ENCODE measurements at regions not wholly inside any gene's neighbourhood (a gene's known extent, or its start where the extent isn't known, plus 50 kb on each side); places are given as distances from the start of the nearest gene placed in this dataset.

- no peak for TF ChIP-seq EP300 (IDR thresholded peaks at IDR 0.05)
- TF ChIP-seq CTCF (IDR thresholded peaks at IDR 0.05): no peak
- TF ChIP-seq POLR2A (IDR thresholded peaks at IDR 0.05): no peak
- TF ChIP-seq POLR2AphosphoS5 (IDR thresholded peaks at IDR 0.05): no peak
Measured at GRCh38 chr2:16064745-16065144, 124.4 kb downstream of the MYCN start.

All from gastroesophageal sphincter (tissue), 3 donors.